Endothelial cell of hepatic sinusoid (primary cell): ENCODE measurements at regions not wholly inside any gene's neighbourhood (a gene's known extent, or its start where the extent isn't known, plus 50 kb on each side); places are given as distances from the start of the nearest gene placed in this dataset.

Experiments
- in situ Hi-C: cut with HindIII; loops from 2 replicates; pipeline ENCODE4 v1.10.0; 2017; ENCODE audit warnings: low sequenced_read_pairs

DNA sequence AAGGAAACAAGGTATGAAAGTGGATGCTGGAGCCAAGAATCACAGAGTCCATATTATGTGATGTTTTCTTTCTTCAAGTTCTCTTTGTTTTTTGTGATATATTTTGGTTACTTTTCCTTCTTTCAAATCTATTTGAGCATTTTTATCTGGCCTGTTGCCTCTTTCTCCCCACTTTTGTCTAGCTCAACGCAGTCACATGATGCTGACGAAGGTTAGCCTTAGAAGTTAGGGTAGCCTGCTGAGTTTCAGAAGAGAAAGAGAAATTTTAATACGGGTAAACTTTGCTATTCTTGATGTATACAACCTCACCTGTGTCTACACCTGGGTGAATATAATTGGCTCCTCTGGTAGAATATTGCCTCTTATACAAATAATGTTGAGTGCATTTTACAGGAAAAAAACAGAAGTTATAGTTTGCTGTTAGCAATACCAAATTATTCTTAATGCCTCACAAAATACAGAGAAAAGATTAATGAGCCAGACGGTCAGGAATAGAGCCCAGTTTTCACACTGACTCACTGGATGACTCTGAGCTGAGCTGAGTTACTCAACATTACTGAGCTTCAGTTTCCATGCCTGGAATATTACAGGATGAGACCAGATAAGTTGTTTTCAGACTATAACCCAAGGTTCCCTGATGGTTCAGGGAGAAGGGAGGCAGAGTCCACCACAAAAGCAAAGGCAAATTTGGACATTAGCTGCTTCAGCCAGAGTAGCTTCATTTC is 161.6 kb upstream of the BDNF start:
- in situ Hi-C loops: no loop called here

GRCh38 chr11:27860811-27861210 is 160.6 kb upstream of the BDNF start:
- in situ Hi-C loops: no loop called here

DNA sequence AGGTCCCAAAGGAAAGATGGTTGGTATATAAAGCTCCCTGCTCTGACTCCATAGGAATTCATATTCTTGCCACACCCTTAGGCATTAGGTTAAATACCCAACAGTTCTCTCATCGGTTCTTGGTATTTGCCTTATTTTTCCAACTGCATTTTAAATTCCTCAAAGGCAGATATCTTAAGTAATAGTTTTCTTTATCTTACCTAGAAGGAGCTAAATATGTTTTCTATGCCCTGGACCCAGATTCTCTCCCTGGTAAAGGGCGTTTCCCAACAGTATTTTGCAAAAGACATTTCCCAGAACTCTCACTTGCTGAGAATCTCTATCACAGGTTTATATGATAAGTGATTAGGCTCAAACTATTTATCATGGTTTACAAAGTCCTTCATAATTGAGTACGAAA is 158.6 kb upstream of the BDNF start:
- in situ Hi-C loops: no loop called here

DNA sequence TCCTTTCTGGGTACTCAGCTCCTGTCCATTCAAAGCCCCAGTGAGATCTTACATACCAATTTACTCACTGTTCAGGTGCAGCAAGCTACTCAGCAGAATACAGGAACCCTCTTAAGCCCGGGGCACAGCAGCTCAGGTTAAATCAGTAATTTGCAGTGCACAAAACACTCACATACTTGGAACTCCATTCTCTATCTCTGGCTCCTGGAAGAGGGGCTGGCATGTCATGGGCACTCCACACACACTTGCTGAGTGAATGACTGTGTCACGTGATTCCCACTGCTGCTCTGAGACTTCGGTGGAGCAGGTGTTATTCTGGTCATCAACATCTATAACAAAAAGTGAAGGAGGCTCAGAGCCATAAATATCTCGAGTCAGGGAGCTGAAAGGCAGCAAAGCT is 157.3 kb upstream of the BDNF start:
- in situ Hi-C loops: no loop called here

DNA sequence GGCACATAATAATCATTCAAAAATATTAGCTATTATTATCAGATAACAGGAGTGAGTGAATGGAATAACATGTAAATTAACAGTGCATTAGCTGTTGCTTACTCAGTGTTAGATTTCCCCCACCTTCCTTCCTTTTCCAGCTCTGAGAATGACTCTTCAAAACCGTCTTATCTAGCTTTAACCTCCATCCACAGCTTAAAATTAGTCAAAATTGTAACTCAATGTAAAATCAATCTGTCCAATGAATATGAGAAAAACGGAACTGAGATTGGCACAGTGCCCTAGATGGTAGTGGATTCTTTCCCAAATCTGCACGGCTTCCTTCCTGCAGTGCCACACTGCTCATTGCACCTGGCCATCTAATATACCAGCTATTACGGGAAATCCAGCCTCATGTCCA is 156.8 kb upstream of the BDNF start:
- in situ Hi-C loops: no loop called here

DNA sequence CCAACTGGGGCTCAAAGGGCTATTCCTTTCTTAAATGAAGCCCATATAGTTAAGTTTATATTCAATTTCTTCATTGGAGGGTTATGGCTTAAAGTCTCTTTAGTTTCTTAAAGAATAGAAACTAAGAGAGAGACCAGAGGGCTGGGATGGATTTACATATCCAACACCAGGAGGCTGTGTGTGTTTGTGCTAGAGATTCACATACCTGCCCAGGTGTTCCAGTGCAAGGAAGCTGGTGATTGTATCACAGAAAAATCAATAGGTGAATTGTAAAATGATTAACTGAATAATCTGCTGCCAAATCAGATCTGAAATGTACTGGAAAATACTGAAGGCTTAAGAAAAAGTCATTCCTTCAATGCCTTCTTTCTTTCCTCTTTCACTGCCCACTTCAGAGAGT is 148.2 kb upstream of the BDNF start:
- in situ Hi-C loops: no loop called here

DNA sequence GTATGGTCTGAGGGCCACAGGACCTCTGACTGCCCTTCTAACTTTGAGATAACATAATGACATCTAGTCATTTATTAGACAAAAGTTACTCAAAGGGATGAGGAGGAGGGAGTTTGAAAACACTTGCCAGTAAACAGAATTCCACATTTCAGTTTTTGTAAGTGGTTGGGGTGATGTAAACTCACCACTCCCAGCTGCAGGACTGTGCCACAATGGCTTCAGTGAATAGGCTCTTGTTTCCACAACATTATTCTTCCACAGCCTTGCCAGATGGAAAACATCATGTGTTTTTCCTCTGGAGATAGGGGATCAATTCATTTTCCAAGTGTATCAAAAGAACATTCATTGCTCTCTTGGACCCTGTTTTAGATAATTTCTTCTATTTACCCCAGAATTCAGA is 147.2 kb upstream of the BDNF start:
- in situ Hi-C loops: no loop called here

- in situ Hi-C loops: no loop called here
Observed at GRCh38 chr11:27842290-27842689, 142.0 kb upstream of the BDNF start.

DNA sequence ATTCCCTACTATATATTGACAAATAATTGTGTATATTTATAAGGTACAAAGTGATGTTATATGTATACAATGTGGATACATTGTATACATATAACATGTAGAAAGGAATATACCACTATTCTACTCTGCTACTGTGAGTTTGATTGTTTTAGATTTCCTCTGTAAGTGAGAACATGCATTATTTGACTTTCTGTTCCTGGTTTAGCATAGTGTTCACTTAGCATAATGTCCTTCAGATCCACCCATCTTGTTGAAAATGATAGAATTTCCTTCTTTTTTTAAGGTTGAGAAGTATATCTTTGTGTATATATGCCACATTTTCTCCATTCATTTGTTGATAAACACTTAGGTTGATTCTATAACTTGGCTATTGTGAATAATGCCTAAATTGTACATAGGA is 140.8 kb upstream of the BDNF start:
- in situ Hi-C loops: no loop called here

- in situ Hi-C loops: no loop called here
Observed at GRCh38 chr11:27839226-27839913, 139.1 kb upstream of the BDNF start.

GRCh38 chr11:27838674-27839073 is 138.4 kb upstream of the BDNF start:
- in situ Hi-C loops: no loop called here

DNA sequence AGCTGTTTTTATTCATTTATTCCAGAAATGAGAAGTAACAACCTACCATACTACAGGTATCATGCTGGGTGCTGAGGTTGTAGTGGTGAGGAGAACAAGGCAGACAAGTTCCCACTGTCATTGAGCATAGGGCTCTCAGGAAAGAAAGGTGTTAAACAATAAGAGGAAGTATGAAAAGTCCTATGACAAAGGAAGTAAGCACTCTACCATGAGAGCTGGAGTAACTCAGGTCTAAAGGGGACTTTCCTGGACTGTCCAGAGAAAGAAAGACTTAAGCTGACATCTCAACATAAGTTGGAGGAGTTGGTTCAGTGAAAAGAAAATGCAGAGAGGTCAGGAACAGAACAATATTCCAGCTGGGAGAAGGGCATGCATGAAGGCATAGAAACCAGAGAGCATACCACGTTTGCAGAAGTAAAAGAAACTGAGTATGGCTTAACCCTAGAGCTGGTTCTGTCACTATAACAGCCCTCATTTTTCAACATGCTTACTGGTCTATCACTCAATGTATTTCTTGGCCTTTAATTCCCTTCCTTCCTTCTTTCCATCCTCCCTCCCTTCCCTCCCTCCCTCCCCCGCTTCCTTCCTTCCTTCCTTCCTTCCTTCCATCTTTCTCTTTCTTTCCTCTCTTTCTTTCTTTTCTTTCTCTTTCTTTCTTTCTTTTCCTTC is 137.8 kb upstream of the BDNF start:
- in situ Hi-C loops: no loop called here

DNA sequence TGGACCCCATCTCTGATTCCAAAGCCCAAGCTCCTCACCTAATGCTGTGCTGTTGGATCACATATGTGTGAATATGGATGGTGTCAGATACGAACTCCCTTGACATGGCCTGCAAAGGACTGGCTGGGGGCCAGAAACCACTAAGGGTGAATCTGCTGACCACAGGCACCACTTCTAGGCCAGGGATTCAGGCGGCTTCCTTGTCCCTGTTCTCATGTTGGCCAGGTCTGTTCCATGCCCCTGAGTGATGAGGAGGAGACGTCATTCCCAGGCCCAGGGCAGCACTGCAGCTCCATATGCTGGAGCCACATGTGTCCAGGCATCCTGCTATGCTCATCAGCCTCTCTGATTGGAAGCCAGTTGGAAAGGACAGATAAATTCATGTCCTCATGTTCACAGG is 130.0 kb upstream of the BDNF start:
- in situ Hi-C loops: no loop called here

DNA sequence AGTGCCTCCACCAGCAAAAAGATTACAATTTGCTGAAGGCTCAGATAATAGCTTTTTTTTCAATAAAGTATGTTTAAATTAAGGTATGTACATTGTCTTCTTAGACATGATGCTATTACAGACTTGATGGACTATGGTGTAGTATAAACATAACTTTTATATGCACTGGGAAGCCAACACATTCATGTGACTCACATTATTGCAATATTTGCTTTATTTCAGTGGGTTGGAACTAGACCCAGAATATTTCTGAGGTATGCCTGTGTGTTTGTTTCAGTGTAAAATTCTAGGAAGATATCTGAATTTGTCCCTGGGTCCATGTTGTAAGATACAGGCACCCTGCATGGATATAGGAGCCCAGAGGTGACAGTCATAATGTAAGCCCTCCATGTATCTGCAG is 120.0 kb upstream of the BDNF start:
- in situ Hi-C loops: no loop called here

DNA sequence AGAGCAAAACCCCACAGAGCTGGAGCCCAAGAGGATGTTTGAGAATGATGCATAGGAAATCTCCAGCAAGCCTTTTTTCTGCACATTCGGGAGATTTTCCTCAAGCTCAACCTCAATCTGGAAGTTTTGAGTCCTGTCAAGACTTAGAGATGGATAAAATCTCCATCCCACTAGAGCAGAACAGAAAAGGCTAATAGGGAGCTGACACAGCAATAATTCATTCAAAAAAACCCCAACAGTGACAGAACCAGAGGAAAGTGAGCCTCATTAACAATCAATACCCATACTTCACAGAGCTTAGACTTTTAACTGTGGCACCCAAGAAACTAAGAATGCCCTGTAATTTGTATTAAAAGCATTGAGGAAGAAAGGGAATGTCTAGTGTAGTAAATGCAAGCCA is 115.9 kb upstream of the BDNF start:
- in situ Hi-C loops: no loop called here

GRCh38 chr11:27812341-27812740 is 112.1 kb upstream of the BDNF start:
- in situ Hi-C loops: no loop called here

DNA sequence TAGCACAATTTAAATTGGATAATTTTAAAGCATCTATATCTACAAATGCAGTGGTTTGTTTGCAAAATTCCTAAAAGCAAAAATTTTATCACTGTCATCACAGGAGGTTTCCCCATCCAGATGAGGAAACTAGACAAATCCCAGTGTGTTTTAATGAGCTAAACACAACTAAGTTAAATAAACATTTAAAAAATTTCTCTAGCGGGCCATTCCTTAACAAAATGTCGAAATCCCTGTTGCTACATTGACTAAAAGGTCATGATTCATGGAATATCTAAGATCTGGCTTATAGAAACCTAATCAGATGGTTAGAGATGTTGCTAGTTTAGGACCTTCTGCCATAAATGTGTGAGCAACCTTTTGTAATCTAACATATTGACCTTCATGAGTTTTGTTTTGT is 107.3 kb upstream of the BDNF start:
- in situ Hi-C loops: no loop called here

DNA sequence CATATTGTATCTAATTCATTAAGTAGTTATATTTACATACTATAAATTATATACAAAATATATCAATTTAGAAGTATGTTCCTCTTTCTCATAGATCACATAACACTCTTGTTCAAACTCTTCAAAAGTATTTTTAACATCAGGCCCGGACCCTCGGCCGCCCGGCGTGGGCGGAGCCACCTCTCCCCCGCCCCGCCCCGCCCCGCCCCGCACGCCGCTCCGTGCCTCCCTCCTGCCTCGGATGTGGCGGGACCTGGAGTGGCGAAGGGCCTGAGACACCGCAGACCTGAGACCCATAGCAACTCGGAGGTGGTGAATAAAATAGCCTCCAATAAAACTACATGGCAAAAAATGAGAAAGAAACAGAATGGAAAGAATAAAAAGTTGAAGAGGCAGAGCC is 105.9 kb upstream of the BDNF start:
- in situ Hi-C loops: no loop called here

- in situ Hi-C loops: no loop called here
Observed at GRCh38 chr11:27795955-27796861, 96.0 kb upstream of the BDNF start.

GRCh38 chr11:27786864-27787263 is 86.6 kb upstream of the BDNF start:
- in situ Hi-C loops: no loop called here

- in situ Hi-C loops: no loop called here
Observed at GRCh38 chr11:27786331-27786730, 86.1 kb upstream of the BDNF start.
